AG04449 (cell line): ENCODE measurements at regions not wholly inside any gene's neighbourhood (a gene's known extent, or its start where the extent isn't known, plus 50 kb on each side); places are given as distances from the start of the nearest gene placed in this dataset.

ENCODE experiments used
- CTCF ChIA-PET: fragments of 350-600 bp; formaldehyde crosslinking; extraction: SDS; loops from one replicate; lab custom pipeline; 2021; ENCODE audit warnings: antibody characterized with exemption; lab: Yijun Ruan, JAX
- POLR2A ChIA-PET: fragments of 400-600, 350-600 bp; formaldehyde crosslinking; extraction: SDS; loops from one replicate; lab custom pipeline; 2020; ENCODE audit warnings: antibody characterized with exemption, inconsistent platforms; lab: Yijun Ruan, JAX
- DNase-seq: peaks from one replicate; pipeline ENCODE4 v3.0.0-alpha.2; 2010; ENCODE audit warnings: low read depth, low spot score
- H3K4me3 ChIP-seq: 2 replicates; pipeline ENCODE4 v1.5.1; 2011; ENCODE audit warnings: low read depth, mild to moderate bottlenecking, control low read depth, low read length
- CTCF ChIP-seq: IDR thresholded peaks from one replicate; pipeline ENCODE4 v1.5.1; 2011; ENCODE audit warnings: mild to moderate bottlenecking, moderate library complexity, low read length, control low read depth, inconsistent platforms; ENCODE audit not compliant: insufficient read depth; ENCODE audit errors: missing control alignments

- ChIA-PET POLR2A (no interaction called here), CTCF (no interaction called here)
- no peak for TF ChIP-seq CTCF
- H3K4me3 ChIP-seq = no peak overlapping the region
- DNase-seq = no peak
These were observed 181.5 kb upstream of the GNAI1 start for GRCh38 chr7:79953130-79953529.

- H3K4me3 ChIP-seq = no peak overlapping the region
- no peak for TF ChIP-seq CTCF
- no peak for DNase-seq
- ChIA-PET POLR2A (no interaction called here), CTCF (no interaction called here)
These were observed 182.2 kb upstream of the GNAI1 start for GRCh38 chr7:79952399-79952798.

- TF ChIP-seq CTCF = no peak
- CTCF ChIA-PET = no interaction called here
- POLR2A ChIA-PET = no interaction called here
- H3K4me3 ChIP-seq = no peak overlapping the region
- no peak for DNase-seq
These were observed 183.2 kb upstream of the GNAI1 start for GRCh38 chr7:79951415-79951814.

GRCh38 chr7:79949778-79950177 lies 184.9 kb upstream of the GNAI1 start:
- ChIA-PET CTCF (no interaction called here), POLR2A (no interaction called here)
- TF ChIP-seq CTCF = no peak
- no peak overlapping the region for H3K4me3 ChIP-seq
- DNase-seq = no peak

- POLR2A ChIA-PET = no interaction called here
- TF ChIP-seq CTCF = no peak
- no peak for DNase-seq
- CTCF ChIA-PET = no interaction called here
- no peak overlapping the region for H3K4me3 ChIP-seq
These were observed 198.2 kb upstream of the GNAI1 start for GRCh38 chr7:79936281-79936983.

GRCh38 chr7:79934727-79935126 lies 199.9 kb upstream of the GNAI1 start:
- no peak overlapping the region for H3K4me3 ChIP-seq
- DNase-seq = no peak
- POLR2A ChIA-PET = no interaction called here
- CTCF ChIA-PET = no interaction called here
- no peak for TF ChIP-seq CTCF
